ELR (cell line): ENCODE measurements at regions not wholly inside any gene's neighbourhood (a gene's known extent, or its start where the extent isn't known, plus 50 kb on each side); places are given as distances from the start of the nearest gene placed in this dataset.
"Not testable (repeated sequence)": the region's sequence is repeated elsewhere in the genome, so short reads cannot be mapped to it uniquely, and the experiment has no call there.

Experiments
- DNase-seq: peaks from one replicate; pipeline ENCODE4 v3.0.0-alpha.2; 2015; ENCODE audit warnings: low read depth

DNA sequence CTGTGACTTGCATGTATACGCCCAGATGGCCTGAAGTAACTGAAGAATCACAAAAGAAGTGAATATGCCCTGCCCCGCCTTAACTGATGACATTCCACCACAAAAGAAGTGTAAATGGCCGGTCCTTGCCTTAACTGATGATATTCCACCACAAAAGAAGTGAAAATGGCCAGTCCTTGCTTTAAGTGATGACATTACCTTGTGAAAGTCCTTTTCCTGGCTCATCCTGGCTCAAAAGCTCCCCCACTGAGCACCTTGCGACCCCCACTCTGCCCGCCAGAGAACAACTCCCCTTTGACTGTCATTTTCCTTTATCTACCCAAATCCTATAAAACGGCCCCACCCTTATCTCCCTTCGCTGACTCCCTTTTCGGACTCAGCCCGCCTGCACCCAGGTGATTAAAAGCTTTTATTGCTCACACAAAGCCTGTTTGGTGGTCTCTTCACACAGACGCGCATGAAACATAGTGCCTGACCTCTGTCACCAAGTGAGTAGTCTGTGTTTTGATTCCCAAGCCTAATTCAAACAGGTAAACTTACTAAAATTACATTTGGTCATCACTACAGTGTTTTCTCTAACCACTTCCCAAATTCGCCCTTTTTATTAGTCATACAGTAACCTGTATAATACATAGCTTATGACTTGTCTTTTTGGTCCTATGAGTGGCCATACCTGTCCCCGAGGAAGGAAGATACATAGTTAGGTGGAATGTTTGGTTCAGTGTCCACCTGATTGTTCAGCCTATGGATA, 140.7 kb upstream of the PROK2 start:
- not testable (repeated sequence) for DNase-seq

DNA sequence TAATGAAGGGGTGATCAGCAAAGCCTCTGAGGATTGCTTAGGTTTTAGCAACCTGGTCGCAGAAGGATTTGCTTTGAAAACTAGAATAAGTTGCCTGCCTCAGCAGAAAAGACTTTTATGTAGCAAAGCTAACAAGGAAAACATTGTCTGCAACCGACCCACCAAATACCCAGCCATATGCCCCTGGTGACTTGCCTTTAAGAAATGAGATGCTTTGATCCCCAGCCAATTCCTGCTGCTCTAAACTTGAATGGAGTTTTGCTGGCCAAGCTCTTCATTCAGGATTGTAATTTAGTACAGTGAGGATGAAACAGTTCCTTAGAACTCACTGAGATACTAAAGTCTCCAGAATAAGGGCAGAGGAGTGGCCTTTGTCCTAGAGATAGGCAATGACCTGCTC, 139.8 kb upstream of the PROK2 start:
- DNase-seq: no peak

DNA sequence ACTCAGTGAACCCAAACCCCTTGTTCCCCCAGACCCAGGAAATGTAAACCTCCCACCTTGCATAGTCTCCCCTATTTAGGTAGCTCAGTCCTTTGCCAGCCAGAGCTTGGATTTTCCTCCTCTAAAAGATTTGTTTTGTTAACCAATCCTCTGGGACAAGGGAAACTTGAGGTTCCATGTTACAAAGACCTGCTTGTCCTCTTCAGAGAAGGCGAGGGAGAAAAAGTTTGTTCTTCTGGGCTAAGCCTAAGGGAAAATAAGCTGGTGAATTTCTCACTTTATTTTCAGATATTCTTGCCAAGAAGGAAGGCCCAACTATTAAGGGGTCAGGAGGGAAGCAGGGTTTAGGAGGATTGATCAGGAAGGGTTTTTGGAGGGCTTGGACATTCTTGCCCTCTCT, 136.1 kb upstream of the PROK2 start:
- no peak for DNase-seq

DNA sequence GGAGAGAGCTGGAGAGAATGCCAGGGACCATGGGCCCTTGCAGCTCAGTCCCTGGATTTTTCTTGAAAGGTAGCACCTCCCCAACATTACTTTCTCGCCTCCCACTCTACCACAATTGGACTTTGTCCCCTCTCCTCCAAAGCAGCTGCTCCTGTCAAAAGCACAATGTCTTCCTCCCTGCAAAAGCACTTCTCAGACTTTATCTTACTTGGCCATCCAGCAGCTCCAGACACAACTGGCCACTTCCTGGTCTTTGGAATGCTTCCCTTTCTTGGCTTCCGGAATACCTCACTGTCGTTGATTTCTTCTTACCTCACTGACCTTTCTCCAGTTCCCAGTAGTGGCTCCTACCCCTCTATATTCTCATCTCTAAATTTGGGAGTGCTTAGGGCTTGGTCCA, 134.6 kb upstream of the PROK2 start:
- no peak for DNase-seq

DNA sequence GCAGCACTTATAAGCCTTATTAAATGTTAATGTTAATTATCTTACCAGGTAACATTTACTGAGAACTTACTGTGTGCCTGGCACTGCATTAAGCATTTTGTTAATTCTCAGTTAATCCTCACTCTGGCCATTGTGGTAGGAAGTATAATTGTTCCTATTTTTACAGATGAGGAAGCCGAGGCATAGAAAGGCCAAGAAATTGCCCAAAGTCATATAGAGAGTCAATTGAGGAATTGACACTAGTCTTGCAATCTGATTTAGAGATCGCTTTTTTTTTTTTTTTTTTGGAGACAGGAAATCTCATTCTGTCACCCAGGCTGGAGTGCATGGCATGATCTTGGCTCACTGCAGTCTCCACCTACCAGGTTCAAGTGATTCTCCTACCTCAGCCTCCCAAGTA, 132.6 kb upstream of the PROK2 start:
- DNase-seq: no peak

DNA sequence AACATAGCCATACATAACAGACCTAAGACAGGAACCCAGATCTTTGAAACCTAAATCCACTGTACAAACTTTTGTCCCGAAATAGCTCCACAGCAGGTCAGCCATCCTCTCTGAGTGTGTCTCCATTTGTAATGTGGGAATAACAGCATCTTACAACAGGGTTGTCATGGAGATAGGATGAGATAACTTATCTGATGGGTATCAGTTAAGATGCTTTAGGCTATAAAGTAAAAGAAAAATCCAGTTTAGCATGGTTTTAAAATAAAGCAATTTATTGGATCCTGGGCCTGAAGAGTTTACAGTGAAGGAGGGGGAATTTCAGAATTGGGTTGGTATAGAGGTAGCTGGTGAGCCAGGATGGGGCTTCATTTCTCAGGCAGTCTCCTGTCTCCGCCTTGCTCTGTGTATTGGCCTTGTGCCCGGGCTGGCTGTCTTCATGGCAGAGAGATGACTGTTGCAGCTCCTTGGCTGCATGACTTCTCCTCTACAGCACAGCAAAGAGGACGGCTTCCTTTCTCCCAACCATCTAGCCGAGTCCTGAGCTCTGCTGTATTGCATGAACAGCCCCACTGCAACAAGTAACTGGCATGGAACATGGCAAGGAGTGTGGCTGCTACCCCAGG, 131.9 kb upstream of the PROK2 start:
- peak; percentile 1 for DNase-seq

DNA sequence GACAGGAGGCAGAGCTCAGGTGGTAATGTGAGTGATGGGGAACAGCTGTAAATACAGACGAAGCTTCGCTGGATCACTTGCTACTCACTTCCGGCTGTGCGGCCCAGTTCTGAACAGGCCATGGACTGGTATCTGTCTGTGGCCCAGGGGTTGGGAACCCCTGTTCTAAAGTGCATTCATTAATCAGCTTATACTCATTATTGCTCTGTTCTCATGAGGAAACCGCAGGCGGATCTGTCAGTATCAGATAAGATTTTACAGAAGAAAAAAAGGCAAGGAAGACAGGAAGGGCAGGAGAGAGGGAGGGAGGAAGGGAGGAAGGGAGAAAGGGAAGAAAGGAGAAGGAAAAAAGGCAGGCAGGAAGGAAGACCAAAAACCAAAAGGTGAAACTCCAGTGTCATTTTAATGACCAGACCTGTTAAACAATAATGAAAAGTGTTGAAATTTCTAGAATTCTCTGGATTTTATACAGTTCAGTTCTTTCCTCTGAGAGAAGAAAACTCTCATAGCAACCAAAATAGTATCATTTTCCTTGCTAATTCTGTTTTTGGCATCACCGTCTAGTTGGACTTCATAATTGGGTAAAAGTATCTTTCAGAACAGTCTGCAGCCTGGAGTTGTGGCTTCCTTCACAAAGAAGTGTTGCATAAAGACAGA, 128.0 kb upstream of the PROK2 start:
- no peak for DNase-seq

DNA sequence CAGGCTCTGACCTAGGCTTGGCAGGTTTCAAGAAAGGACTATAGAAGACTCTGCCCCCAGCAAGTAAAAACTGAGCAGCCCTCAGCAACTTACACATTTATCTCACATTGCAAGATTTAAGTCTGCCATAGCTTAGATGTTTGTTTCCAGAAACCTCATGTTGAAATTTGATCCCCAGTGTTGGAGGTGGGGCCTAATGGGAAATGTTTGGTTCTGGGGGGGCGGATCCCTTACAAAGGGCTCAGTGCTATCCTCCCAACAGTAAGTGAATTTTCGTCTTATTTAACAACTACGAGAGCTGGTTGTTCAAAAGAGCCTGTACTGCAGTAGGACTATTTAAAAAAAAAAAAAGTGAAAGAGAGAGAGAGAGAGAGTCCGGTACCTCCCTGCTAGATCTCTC, 125.2 kb upstream of the PROK2 start:
- DNase-seq: no peak

DNA sequence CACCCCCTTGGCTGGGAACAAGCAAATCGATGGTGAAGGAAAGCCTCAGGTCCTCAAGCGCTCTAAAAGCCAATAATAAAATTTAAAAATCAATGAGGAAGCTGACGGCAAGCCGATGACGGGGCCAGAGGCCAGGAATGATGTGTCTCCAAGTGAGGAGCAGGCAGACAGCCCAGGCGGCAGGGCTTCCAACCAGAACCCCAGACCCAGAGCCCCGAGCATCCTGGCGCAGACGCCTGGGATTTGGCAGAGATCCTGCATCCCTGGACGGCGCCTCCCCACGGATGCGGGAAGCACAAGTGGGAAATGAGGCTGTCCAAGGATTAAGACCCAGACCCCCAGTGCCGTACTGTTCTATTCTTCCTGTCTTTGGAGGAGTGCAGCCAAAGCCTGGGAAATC, 123.0 kb upstream of the PROK2 start:
- DNase-seq: no peak

DNA sequence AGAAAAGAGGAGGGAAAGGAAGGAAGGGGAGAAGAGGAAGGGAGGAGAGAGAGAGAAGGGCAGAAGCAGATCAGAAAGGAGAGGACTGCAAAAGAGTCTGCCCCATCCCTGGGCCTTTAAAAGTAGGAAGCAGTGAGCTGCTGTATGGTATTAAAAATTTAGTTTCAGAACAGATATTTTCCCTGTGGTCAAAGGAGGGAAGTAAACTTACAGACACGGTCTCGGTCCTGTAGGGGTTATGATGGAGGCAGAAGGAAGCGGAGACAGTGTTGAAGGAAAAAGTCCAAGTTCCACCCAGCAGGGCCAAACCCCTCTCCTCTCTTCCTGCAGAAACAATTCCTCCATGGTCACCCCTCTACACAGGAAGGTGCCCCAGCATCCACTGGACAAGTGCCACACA, 122.0 kb upstream of the PROK2 start:
- DNase-seq: no peak

DNA sequence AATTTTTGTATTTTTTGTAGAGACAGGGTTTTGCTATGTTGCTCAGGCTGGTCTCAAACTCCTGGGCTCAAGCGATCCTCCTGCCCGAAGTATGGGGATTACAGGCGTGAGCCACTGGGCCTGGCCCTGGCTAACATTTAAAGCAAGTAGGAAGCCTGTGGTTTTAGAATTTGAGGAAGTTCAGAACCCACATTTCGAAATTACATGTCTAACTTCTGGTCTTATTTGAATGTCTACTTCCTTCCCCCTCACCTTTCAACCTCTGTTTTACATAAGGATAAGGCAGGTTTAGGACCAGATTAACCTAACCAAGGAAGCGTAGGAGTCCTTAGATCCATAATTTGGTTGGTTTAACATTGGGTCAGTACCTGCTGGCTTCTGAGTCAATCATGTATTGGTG, 120.5 kb upstream of the PROK2 start:
- DNase-seq: no peak

DNA sequence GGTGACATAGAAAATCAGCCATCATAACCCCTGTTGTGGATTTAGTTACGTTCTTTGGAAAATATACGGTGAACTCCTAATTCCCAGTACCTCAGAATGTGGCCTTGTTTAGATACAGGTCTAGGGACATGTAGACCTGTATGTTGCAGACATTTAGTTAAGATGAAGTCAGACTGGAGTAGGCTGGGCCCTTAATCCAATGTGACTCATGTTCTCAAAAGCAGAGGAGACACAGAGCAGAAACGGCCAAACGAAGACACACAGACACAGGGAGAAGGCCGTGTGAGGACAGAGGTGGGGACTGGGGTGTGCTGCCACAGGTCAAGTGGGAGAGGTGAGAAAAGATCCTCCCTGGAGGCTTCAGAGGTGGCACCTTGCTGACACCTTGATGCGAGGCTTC, 119.0 kb upstream of the PROK2 start:
- DNase-seq: no peak

DNA sequence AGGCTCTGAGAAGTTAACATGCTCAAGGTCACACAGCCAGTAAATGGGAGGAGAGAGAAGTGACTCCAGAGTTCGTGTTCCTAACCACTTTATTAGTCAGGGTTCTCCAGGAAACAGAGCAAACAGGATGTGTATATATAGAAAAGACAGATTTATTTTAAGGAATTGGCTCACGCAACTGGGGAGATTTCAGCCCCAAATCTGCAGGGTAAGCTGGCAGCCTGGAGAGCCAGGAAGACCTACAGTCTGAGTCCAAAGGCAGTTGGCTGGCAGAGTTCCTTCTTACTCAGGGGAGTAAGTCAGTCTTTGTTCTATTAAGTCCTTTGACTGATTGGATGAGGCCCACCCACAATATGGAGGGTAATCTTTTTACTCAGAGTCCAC, 118.2 kb upstream of the PROK2 start:
- DNase-seq: no peak

DNA sequence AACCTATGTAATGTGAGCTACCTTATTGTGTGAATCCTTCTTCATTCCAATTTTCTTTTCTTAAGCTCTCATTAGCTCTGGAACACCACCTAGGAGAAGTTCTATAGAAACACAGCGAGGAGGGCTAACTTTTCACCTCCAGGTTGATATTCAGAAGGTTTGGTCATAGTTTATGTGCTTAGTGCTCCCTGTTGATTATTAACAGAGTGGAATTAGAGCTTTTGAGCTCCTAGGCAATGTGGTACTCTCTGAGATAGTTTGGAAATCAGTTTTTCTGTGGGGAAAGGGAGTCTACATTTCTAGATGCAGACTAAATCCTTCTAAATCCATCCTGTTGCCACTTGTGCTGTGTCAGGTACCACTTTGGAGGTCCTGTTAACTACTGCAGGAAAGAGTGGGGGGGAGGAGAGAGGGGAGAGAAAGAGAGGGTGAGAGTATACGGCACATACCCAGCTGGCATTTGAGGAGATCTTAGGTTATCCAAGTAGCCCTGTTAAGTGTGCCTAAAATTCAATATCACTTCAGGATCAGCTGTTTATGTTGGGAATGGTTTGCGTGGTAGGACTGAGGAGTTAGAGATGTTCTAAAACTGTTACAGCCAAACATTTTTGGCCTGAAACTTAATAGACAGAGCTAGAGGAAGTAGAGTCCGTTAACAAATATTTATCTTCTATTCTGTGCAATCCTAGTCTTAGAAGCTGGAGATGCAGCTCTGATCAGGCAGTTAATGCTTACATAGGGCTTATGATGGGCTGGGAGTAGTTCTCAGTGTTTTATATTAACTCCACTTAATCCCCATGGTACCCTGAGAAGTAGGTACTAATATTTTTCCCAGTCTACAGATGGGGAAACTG, 117.5 kb upstream of the PROK2 start:
- DNase-seq: no peak

DNA sequence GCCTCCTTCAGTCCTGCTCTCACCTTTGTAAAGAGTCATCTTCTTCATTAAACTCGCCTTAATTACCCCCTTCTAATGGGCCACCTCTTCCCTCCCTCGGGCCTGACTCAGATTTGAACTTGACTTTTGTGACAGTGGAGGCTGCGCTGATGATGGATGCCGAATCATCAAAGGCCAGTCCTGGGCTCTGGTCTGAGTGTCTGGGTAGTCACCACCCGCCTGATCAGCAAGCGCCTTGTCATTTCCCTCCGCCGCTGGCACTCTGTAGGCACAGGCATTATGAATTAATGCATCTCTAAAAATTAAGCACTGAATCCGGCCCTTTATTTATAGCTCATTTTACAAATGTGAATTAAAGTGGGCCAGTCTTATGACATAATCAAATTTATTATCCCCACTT, 116.7 kb upstream of the PROK2 start:
- no peak for DNase-seq

DNA sequence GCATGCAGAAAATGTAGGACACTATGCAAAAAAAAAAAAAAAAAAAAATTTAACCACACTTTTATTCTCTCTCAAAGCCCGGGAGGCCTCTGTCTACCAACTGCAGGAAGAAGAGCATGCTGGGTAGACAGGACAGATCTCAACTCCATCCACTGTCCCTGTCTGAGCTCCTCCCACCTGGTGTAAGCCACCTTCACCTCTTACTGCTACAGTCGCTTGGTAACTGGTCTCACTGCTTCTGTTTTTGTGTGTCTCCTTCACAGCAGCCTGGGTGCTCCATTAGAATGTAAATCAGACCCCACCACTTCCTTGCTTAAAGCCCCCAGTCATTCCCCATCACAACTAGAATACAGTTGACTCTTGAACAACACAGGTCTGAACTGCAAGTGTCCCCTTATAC, 115.1 kb upstream of the PROK2 start:
- DNase-seq: no peak

DNA sequence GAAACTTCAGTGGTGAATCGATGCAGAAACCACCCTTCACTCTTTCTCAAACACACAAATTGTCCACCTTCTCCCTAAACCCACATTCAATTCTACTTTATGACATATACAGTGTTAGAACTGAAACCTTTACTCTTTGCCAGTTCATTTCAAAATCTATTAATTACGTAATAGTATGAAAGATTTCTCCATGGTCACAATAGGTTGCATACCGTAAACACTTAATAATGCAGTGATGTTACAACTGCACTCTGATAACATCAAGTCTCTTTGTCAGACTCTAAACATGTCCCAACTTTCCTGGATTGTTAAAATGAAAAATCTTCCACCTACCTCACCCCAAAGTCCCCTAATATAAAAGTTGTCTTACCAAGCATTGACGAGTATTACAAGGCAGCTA, 111.8 kb upstream of the PROK2 start:
- DNase-seq: no peak

DNA sequence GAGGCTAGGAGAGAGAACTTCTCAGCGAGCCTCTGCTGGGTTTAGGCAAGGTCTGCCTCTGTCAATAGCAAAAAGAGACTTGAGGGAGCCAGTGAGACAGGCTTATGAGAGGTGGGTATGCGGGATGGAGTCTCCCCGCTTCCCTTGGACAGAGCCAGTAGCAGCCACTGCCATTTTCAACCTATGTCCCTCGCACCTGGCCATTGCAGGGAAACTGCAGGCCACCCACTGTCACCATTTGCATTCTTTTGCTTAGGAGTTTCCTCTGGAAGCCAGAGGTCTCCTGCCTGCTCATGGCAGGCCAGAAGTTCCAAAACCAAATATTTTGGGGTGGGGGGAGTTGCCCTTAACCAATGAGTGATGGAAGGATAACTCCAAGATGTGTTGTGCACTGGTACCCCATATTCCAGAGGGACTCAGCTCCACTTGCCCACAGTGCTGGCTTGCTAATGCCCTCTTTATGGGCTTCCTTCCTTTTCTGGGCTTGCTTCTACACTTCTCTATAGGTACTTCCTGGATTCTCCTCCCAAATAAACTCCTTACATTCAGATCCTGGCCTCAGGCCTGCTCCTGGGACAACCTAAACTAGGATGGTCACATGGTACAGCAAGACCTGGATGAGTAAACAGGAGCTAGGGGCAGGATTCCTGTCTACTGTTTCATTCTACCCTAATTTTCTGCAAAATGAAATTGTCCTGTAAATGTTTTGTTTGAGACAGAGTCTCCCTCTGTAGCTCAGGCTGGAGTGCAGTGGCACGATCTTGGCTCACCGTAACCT, 108.9 kb upstream of the PROK2 start:
- no peak for DNase-seq

DNA sequence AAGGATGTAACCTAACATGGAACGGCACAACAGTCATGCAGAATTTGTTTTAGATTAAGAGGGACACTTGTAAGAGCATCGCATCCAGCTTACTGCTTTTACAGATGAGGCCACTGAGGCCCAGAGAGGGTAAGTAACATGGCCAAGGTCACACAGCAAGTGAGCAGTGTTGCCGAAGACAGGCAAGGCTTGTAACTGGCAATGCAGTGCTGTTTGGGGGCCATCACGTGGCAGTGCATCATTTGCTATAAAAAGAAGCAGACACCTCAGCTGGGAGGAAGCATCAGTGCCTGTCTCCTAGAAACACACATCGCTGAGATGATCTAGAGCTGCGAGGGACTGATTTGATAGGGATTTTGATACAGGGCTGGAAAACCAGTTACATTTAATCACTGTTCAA, 108.2 kb upstream of the PROK2 start:
- DNase-seq: no peak

DNA sequence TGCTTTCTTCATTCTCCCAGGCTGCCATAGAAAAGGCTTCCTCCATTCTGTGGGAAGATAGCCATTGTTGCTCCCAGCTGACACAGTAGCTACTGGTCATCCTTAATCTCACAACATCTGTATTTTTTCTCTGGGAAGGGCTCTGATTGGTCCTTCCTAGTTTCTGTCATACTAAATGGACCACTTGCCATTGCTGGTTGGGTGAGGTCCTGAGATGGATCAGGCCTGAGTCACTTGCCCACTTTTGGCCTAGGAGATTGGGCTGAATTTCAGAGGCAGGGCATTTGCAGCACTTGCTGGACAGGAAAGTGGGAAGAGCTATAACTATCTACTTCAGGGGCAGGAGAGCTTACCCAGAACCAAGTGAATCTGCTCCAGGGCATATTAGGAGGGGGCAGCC, 106.5 kb upstream of the PROK2 start:
- DNase-seq: no peak

DNA sequence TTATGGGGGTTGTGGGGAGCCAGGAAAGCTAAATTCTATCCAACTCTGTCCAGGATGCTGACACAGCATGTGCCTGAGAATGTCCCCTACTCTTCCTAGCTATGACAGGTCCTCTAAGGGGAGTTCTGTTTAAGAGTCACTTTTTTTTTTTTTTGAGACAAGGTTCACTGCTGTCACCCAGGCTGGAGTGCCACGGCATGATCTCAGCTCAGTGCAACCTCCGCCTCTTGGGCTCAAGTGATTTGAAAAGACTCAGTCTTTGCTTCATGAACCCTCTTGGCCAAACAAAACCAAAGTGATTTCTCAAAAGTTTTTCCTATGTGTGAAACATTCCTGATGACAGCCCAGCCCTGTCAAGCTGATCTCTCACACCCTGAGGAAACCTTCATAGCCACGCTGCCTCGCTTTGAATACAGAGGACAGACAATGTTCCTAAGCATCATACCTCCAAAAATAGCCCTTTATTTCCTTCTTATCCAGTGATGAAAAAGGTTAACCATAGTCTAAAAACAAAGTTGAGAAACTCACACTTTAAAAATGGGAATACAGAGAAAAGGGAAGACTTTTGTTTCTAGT, 105.5 kb upstream of the PROK2 start:
- no peak for DNase-seq

DNA sequence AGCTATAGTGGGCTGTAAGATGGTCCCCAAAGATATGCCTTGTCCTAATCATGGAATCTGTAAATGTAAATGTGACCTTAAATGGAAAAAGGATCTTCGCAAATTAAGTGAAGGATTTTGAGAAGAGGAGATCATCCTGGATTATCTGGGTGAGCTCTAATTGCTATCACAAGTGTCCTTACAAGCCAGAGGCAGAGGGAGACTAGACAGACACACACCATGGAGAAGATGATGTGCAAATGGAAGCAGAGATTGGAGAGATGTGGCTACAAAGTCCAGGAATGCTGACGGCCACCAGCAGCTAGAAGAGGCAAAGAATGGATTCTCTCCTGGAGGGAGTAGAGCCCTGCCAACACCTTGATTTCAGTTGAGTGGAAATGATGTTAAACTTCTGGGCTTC, 102.3 kb upstream of the PROK2 start:
- DNase-seq: no peak
